GM19438 (cell line): ENCODE measurements at regions not wholly inside any gene's neighbourhood (a gene's known extent, or its start where the extent isn't known, plus 50 kb on each side); places are given as distances from the start of the nearest gene placed in this dataset.
"Not testable (repeated sequence)": the region's sequence is repeated elsewhere in the genome, so short reads cannot be mapped to it uniquely, and the experiment has no call there.

Experiments
- ATAC-seq: cut with Tn5 transposase; IDR thresholded peaks from one replicate; pipeline ENCODE4 v1.9.1; 2021; ENCODE audit warnings: low read depth; ENCODE audit not compliant: unreplicated experiment

DNA sequence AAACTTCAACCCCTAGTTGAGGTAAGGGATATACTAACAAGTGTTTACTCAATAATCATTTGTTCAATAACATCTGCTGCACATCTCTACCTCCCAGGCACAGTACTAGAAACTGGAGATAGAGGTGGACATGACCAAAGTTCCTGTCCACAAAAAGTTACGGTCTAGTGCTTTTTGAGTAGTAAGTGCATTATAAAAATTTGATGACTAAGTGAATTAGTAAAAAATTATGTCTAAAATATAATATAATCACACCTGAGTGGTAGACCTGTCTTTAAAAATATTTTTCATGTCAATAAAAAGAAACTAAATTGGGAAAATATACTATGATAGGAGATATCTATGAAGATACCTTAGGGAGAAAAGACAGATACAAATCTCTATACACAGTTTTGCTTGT, 121.5 kb upstream of the FHIT start:
- ATAC-seq = no peak

DNA sequence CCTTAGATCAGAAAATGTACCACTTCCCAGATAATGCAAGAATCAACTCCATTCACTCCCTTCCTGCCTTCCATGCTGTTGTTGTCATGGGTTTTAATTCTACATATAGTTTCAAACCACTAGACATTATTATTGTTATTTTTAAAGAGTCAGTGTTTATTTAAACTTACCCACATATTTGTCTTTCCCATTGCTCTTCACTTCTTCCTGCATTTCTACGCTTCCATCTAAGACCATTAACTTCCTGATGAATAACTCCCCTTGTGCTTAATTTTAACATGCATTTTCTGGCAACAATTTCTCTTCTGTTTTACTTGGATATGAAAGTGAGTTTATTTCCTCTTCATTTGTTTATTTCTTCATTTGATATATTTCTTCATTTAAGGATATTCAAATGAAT, 127.1 kb upstream of the FHIT start:
- no peak for ATAC-seq

DNA sequence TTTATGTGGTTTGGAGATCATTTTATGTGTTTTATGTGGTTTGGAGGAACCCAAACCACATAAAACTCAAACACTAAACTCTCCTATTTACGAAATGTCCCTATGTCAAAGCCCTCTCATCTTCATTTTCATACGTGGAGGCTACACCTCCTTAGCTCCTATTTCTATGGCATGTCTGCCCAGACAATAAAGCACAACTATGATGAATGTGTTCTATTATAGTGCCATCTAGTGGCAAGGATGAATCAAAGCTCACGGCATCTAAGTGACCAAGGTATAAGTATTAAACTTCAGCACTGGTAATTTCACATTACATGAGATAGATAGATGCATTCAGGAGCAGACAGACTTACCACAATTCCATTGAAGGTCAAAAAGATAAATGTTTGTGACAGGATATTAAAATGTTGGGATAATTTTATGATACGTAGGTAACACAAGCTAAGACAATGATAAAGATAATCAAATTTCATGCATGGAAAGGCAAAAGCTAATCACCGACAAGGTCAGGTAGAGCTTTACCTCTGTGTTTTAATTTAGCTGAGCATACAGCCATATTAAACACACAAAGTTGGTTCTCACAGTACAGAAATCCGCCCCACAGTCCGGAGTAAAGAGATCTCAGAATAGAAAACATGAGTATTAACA, 130.6 kb upstream of the FHIT start:
- peak; percentile 89 for ATAC-seq

DNA sequence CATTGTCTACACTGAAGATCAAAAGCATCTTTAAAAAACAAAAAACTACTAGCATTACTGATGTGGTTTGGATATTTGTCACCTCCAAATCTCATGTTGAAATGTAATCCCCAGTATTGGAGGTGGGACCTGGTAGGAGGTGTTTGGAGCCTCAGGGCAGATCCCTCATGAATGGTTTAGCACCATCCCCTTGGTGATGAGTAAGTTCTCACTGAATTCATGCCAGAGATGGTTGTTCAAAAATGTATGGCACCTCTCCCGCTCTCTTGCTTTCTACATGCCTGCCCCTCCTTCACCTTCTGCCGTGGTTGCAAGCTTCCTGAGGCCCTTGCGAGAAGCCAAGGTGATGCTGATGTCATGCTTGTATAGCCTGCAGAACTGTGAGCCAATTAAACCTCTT, 136.6 kb upstream of the FHIT start:
- no peak for ATAC-seq

DNA sequence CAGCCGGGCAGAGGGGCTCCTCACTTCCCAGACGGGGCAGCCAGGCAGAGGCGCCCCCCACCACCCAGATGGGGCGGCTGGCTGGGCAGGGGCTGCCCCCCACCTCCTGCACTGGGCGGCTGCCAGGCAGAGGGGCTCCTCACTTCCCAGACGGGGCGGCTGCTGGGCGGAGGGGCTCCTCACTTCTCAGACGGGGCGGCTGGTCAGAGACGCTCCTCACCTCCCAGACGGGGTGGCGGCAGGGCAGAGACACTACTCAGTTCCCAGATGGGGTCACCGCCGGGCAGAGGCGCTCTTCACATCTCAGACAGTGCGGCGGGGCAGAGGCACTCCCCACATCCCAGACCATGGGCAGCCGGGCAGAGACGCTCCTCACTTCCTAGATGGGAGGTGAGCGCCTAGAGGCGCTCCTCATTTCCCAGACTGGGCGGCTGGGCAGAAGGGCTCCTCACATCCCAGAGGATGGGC, 142.3 kb upstream of the FHIT start:
- not testable (repeated sequence) for ATAC-seq

DNA sequence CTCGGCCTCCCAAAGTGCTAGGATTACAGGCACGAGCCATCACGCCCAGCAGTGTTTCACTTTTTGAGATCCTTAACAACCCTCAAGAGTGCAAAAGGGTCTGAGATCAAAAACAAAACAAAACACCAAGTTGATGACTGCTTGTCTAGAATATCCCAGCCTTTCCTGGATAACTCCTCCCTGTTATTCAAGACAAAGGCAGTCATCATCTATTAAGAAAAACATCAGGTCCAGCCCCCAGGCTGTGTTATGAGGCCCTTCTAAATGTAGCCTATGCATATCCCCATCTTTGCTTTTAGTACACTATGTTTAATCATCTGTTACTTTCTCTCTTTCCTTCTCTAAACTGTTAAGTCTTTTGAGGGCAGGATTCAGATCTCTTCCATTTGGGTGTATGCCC, 150.1 kb upstream of the FHIT start:
- no peak for ATAC-seq

DNA sequence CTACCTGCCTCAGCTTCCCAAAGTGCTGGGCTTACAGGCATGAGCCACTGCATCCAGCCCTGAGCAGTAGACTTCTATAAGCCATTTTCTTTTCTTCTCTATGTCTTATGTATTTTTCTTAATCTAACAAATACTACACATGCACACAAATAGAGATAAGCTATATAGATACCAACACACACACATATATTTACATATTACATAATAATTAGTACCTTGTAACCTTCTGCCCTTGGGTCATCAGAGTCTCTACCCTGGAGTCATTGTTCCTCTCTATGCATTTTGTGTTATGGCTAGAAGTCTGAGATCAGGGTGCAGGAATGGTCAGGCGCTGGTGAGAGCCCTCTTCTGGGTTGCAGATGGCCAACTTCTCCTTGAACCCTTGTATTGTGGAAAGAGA, 154.0 kb upstream of the PTPRG start:
- ATAC-seq = no peak

DNA sequence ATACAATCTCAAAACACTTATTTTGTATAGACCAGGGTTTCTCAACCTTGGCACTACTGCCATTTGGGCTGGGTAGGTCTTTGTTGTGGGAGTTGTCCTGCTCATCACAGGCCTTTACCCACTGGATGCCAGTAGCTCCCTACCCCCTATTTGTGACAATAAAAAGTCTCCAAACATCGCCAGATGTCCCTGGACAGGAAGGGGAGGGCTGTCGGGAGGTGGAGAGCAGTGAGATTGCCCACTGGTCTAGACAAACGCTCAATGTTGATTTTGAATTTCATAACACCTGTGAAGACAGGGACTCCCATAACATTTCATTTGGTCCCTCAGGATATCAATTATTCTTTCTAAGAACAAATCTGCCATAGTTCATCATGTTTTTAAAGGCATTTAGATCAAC, 151.7 kb upstream of the PTPRG start:
- ATAC-seq = no peak

DNA sequence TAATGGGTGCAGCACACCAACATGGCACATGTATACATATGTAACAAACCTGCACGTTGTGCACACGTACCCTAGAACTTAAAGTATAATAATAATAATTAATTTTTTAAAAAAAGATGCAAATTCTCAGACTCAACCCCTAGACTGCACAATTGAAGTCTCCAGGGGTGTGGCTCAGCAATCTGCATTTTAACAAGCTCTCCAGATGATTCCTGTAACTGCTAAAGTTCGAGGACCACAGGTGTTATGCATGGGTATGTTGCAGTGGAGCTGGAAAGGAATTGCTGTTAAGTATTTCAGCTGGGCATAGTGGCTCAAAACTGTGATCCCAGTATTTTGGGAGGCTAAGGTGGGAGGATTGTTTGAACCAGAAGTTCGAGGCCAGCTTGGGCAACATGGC, 151.0 kb upstream of the PTPRG start:
- not testable (repeated sequence) for ATAC-seq

DNA sequence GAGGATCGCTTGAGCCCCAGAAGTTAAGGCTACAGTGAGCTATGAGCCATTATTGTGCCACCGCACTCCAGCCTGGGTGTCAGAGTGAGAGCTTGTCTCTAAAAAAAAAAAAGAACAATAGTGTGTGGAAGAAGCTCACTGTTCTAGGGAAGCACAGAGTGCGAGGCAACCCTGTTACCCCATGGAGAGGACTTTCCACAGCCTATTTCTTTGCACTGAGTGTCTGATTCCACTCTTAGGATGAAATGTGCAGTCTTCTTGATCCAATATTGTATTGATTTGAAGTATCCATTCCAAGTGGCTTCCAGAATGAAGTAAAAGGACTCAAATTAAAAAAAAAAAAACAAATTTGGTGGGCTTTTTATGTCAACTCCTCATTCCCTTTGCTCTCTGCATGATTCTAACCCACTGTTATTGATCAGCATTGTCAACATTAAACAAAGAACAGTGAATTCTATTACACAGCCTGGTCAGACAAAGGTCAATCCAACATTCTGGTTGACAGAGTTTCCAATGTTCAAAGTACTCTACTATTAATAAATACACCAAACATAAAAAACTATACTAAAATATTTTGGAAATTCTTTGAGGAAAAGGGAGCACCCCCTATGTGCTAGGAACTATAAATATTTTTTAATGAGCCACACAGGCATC, 150.2 kb upstream of the PTPRG start:
- ATAC-seq = no peak

DNA sequence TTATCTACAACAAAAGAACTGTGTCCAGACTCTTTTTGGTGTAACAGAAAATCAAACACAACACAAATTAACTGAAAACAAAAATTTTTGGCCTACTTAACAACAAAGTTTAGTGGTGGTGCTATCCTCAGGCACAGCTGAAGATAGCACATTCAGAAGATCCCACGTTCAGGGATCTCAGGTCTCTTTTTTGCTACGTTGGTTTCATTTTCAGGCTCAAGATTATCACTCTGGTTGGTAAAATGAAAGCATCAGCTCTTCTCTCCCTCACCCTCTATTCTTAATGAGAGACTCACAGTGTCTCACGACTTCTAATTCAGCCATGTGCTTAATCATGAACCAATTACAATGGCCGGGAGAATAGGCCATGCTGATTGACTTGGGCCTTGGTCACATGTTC, 146.9 kb upstream of the PTPRG start:
- no peak for ATAC-seq

DNA sequence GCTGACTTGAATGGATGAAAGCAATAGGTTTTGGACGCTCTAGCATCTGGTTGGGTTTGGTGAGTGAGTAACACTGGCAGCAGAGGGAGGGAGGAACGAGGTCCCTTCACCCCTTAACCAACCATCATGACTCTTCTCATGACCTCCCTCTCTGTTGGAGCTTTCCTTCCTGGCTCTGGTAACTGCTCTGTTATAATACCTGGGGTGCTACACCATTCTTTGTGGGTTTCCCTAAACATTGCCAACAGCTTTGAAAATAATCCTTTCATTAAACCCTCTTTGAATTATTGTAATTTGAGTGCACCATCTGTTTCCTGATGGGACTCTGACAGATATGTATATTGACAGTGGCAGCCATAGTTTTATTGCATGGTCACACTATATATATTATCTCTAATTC, 146.2 kb upstream of the PTPRG start:
- no peak for ATAC-seq

DNA sequence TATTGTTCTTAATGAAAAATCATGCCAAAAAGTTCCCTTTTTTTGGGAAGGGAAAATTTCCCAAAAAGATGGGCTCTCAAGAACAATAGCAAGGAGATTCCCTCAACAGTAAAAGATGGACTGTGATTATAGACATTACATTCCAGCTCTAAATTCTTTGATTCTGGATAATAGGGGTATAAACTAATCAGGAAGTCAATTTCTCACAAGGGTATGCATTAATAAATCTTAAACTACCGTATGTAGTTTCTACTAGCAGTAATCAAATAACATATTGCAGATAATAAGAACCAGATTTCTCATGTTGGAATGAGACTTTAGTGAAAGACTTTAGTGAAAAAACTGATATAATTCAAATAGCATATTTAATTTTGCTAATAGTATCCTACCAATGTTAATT, 144.8 kb upstream of the PTPRG start:
- ATAC-seq = no peak

DNA sequence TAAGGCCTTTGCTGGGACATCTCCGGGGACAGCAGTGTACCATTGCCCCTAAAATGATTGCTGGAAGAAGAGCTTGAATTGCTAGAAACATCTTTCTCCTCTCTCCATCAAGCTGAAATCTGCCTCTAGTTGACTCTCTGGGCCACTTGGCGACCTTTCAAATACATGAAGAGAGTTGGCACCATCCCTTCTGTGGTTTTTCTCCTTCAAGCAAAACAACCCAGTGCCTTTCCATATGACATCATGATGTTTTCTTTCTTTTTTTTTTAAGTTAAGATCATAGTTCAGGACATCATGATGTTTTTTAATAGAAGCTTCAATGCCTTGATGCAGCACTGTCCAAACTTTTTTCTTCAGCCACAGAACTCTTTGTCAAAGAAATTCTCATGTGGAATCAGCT, 144.0 kb upstream of the PTPRG start:
- ATAC-seq = no peak

DNA sequence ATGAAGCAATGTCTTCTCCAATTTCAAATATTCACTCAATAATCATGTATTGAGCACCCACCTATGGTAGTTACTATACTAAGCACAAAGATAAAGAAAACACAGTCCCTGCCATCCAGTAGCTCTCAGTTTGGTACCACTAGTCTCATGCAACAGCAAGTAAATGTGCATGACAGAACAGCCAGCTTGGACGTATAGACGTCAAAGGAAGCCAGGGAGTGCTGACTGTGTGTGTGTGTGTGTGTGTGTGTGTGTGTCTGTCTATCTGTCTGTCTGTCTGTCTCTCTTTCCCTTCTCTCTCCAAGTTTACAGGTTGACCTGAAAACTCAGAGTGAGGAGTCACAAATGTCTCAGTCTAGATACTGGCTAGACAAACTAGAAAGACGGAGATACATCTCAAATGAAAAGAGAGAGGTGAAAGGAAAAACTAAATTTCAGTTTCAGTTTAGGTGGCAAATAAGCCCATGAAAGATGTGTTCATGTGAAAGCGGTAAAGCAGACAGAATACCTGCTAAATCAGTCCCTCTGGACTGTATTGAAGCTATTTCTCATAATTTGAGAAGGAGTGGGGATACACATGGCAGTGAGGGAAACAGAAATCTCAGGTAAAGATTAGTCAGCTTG, 141.1 kb upstream of the PTPRG start:
- ATAC-seq = no peak

DNA sequence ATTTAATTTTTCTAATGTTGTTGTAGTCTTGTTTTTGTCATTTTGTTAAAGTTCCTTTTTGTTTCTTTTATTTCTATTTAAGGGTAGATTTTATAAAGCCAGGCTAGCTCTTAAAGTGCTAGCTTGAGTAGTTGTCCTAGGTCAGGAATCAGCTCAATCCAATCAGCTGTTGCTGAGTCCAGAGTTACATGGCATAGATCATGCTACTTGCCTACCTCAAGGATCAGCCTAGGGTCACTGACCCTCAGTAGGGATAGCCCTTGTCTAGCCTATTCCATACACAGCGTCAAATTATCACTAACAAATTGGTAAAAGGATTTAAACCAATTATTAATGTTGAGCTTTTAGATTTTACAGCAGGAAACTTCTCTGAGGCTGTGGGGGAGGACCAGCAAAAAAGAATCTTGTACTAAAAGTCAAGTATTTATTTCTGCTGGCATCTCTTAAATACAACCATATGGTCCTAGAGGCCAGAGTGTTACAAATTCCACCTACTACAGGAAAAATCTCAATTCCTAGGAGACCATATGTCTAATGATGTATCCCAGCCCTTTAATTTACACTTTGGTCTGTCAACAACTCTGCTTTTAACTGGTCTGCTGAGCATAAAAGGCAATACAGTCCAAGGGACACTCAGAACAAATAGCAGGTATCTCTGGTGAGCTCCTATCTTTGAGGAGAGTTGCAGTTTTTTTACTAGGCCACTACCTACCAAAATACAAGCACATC, 138.3 kb upstream of the PTPRG start:
- ATAC-seq = no peak

DNA sequence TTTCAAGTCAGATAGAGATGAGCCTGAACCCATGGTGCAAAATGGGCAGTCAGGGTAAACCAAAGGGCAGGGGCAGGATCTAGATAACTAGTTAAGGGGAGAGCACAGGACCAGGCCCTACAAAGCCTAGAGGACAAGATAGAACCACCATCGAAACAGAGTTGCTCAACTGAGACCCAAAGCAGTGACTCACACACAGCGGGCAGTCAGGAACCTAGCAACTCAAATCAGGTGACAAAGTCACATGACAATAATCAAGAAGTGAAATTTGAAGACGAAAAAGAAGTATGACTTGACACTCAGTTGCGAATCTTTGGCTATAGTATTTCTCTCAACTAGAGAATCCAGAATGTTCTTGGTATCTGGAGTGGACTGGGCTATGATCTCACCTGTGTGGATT, 136.0 kb upstream of the PTPRG start:
- no peak for ATAC-seq

DNA sequence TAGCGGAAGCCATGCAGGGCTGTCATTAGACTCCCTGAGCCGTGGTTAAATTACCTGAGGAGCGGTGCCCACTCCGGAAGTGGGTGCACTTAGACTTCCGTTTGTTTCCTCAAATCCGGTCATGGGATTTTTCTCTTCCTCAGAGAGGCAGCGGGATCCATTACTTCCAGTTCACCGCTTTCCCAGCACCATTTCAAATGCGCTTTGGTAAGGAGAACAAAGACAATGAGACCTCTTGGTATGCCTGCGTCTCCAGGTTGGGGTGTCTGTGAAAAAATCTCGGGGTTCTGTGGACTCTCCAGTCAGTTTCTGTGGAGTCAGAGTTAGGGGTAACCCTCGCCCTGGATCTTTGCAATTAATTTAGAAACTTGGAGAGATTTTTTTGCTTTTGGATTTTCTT, 132.3 kb upstream of the PTPRG start:
- ATAC-seq = no peak

DNA sequence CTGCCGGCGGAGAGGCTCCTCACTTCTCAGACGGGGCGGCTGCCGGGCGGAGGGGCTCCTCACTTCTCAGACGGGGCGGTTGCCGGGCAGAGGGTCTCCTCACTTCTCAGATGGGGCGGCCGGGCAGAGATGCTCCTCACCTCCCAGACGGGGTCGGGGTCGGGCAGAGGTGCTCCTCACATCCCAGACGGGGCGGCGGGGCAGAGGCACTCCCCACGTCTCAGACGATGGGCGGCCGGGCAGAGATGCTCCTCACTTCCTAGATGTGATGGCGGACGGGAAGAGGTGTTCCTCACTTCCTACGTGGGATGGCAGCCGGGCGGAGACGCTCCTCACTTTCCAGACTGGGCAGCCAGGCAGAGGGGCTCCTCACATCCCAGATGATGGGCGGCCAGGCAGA, 126.5 kb upstream of the PTPRG start:
- ATAC-seq = not testable (repeated sequence)

DNA sequence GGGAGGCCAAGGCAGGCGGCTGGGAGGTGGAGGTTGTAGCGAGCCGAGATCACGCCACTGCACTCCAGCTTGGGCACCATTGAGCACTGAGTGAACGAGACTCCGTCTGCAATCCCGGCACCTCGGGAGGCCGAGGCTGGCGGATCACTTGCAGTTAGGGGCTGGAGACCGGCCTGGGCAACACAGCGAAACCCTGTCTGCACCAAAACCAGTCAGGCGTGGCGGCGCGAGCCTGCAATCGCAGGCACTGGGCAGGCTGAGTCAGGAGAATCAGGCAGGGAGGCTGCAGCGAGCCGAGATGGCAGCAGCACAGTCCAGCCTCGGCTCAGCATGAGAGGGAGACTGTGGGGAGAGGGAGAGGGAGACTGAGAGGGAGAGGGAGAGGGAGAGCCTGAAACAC, 126.0 kb upstream of the PTPRG start:
- not testable (repeated sequence) for ATAC-seq
